Panc1 (cell line): ENCODE measurements at regions not wholly inside any gene's neighbourhood (a gene's known extent, or its start where the extent isn't known, plus 50 kb on each side); places are given as distances from the start of the nearest gene placed in this dataset.

ENCODE experiments used
- ATAC-seq: fragments of 200-7000 bp; cut with Tn5 transposase; 2 replicates; pipeline ENCODE4 v1.9.1; 2020; ENCODE audit warnings: mild to moderate bottlenecking, moderate library complexity
- BruUV-seq: library from RNA; stranded (reverse); fragments of 400-500 nt; replicated peaks from 2 replicates; lab custom pipeline; 2021; lab: Mats Ljungman, UMichigan
- CTCF ChIA-PET: fragments of 300-600 bp; sonication (Branson Sonifier 250); formaldehyde crosslinking; loops from one replicate; lab custom pipeline; 2022; ENCODE audit warnings: antibody characterized with exemption; lab: Charles Lee
- POLR2A ChIA-PET: fragments of 300-600 bp; sonication (Branson Sonifier 250); formaldehyde crosslinking; loops from one replicate; lab custom pipeline; 2022; ENCODE audit warnings: antibody characterized with exemption; lab: Charles Lee
- DNase-seq: peaks from one replicate; pipeline ENCODE4 v3.0.0-alpha.2; 2010; ENCODE audit warnings: low read depth, low spot score
- H3K27ac ChIP-seq: 2 replicates; pipeline ENCODE4 v1.5.1; 2011; ENCODE audit warnings: mild to moderate bottlenecking, low read length, inconsistent platforms
- H3K27me3 ChIP-seq: fragments of 200-500 bp; sonication (Bioruptor generic); 2 replicates; pipeline ENCODE4 v1.6.0; 2014; ENCODE audit warnings: low read length, inconsistent platforms; ENCODE audit not compliant: control insufficient read depth, insufficient read depth
- H3K36me3 ChIP-seq: fragments of 200-500 bp; sonication (Bioruptor generic); 2 replicates; pipeline ENCODE4 v1.5.1; 2014; ENCODE audit warnings: inconsistent platforms, mild to moderate bottlenecking, low read length, moderate library complexity; ENCODE audit not compliant: control insufficient read depth, insufficient read depth
- H3K4me1 ChIP-seq: 2 replicates; pipeline ENCODE4 v1.5.1; 2011; ENCODE audit warnings: inconsistent platforms, mild to moderate bottlenecking, low read length, moderate library complexity; ENCODE audit not compliant: control insufficient read depth, insufficient read depth
- H3K4me3 ChIP-seq, 2 experiments: 2 replicates each; pipeline ENCODE4 v1.5.1; 2011 to 2012; ENCODE audit warnings: low read depth in 2 of 2, low read length in 2 of 2, mild to moderate bottlenecking in 2 of 2, inconsistent platforms in 1 of 2, moderate library complexity in 1 of 2
- H3K9me3 ChIP-seq: fragments of 200-500 bp; sonication (Bioruptor generic); 2 replicates; pipeline ENCODE4 v1.5.1; 2014; ENCODE audit warnings: low read depth, mild to moderate bottlenecking, inconsistent platforms, low read length, moderate library complexity; ENCODE audit not compliant: control insufficient read depth, insufficient read depth
- POLR2AphosphoS5 ChIP-seq: IDR thresholded peaks from 2 replicates; pipeline ENCODE4 v1.6.1; 2012; ENCODE audit warnings: mild to moderate bottlenecking, low read depth, low read length, moderate library complexity
- SIN3A ChIP-seq: IDR thresholded peaks from 2 replicates; pipeline ENCODE4 v1.6.1; 2012; ENCODE audit warnings: low read depth, mild to moderate bottlenecking, low read length, moderate library complexity, borderline replicate concordance; ENCODE audit not compliant: insufficient read depth
- TCF7L2 ChIP-seq: IDR thresholded peaks from 2 replicates; pipeline ENCODE4 v1.6.1; 2011; ENCODE audit warnings: mild to moderate bottlenecking, low read depth, low read length, inconsistent platforms
- in situ Hi-C: cut with HindIII; loops from 2 replicates; pipeline ENCODE4 v1.10.0; 2016; ENCODE audit warnings: low sequenced_read_pairs, low pct_unique_long_range_greater_than_20kb
- intact Hi-C: fragments of 100-400 bp; cut with micrococcal nuclease; formaldehyde crosslinking; loops from one replicate; pipeline ENCODE4 v1.10.0; 2022; ENCODE audit not compliant: unreplicated experiment
- TF ChIP-seq, protein P1 (sequence below), 2 experiments: IDR thresholded peaks; 2 replicates each; pipeline ENCODE4 v1.6.1; 2011 to 2012; ENCODE audit warnings: low read depth in 2 of 2, control low read depth in 1 of 2, low read length in 1 of 2, mild to moderate bottlenecking in 1 of 2, moderate library complexity in 1 of 2; ENCODE audit not compliant: insufficient read depth in 1 of 2
- TF ChIP-seq, protein P2 (sequence below): fragments of 450-650 bp; IDR thresholded peaks from 2 replicates; pipeline ENCODE4 v1.5.1; 2017; ENCODE audit warnings: mild to moderate bottlenecking

GRCh38 chr5:4928409-4928808 is 211.7 kb upstream of the ADAMTS16 start:
- CTCF ChIA-PET: interaction anchor here (1.4 kb wide), 1 partner anchor 13 kb away, joined by 3 read pairs; no protein-coding TSS in a partner anchor
- no peaks in the 10 kb centered on the region for H3K4me1 ChIP-seq
- intact Hi-C loops (no loop called here), in situ Hi-C loops (no loop called here)
- BruUV-seq: no TSS peak
- H3K4me3 ChIP-seq: no peak overlapping the region
- no peaks in the 10 kb centered on the region for H3K36me3 ChIP-seq
- DNase-seq (no peak), ATAC-seq (no peak)
- no peak overlapping the region for H3K27ac ChIP-seq
- H3K27me3 ChIP-seq: no peaks in the 10 kb centered on the region
- POLR2A ChIA-PET: no interaction called here
- TF ChIP-seq TCF7L2: no peak
- TF ChIP-seq, protein P1, sequence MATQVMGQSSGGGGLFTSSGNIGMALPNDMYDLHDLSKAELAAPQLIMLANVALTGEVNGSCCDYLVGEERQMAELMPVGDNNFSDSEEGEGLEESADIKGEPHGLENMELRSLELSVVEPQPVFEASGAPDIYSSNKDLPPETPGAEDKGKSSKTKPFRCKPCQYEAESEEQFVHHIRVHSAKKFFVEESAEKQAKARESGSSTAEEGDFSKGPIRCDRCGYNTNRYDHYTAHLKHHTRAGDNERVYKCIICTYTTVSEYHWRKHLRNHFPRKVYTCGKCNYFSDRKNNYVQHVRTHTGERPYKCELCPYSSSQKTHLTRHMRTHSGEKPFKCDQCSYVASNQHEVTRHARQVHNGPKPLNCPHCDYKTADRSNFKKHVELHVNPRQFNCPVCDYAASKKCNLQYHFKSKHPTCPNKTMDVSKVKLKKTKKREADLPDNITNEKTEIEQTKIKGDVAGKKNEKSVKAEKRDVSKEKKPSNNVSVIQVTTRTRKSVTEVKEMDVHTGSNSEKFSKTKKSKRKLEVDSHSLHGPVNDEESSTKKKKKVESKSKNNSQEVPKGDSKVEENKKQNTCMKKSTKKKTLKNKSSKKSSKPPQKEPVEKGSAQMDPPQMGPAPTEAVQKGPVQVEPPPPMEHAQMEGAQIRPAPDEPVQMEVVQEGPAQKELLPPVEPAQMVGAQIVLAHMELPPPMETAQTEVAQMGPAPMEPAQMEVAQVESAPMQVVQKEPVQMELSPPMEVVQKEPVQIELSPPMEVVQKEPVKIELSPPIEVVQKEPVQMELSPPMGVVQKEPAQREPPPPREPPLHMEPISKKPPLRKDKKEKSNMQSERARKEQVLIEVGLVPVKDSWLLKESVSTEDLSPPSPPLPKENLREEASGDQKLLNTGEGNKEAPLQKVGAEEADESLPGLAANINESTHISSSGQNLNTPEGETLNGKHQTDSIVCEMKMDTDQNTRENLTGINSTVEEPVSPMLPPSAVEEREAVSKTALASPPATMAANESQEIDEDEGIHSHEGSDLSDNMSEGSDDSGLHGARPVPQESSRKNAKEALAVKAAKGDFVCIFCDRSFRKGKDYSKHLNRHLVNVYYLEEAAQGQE (IDR thresholded peaks at IDR 0.05; ENCODE audit: insufficient read depth in 1 of 2, low read depth in 2 of 2, low read length in 1 of 2): no peak
- TF ChIP-seq POLR2AphosphoS5: no peak
- TF ChIP-seq, protein P2, sequence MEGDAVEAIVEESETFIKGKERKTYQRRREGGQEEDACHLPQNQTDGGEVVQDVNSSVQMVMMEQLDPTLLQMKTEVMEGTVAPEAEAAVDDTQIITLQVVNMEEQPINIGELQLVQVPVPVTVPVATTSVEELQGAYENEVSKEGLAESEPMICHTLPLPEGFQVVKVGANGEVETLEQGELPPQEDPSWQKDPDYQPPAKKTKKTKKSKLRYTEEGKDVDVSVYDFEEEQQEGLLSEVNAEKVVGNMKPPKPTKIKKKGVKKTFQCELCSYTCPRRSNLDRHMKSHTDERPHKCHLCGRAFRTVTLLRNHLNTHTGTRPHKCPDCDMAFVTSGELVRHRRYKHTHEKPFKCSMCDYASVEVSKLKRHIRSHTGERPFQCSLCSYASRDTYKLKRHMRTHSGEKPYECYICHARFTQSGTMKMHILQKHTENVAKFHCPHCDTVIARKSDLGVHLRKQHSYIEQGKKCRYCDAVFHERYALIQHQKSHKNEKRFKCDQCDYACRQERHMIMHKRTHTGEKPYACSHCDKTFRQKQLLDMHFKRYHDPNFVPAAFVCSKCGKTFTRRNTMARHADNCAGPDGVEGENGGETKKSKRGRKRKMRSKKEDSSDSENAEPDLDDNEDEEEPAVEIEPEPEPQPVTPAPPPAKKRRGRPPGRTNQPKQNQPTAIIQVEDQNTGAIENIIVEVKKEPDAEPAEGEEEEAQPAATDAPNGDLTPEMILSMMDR: no peak
- H3K9me3 ChIP-seq: no peaks in the 10 kb centered on the region

GRCh38 chr5:4929092-4929655 is 211.0 kb upstream of the ADAMTS16 start:
- CTCF ChIA-PET: no interaction called here
- POLR2A ChIA-PET: no interaction called here
- no peaks in the 10 kb centered on the region for H3K36me3 ChIP-seq
- no peak overlapping the region for H3K27ac ChIP-seq
- no peak for DNase-seq
- H3K9me3 ChIP-seq: no peaks in the 10 kb centered on the region
- no peak overlapping the region for H3K4me3 ChIP-seq
- no peaks in the 10 kb centered on the region for H3K27me3 ChIP-seq
- no peak for ATAC-seq
- no TSS peak for BruUV-seq
- intact Hi-C loops (no loop called here), in situ Hi-C loops (no loop called here)
- H3K4me1 ChIP-seq: no peaks in the 10 kb centered on the region
- TF ChIP-seq POLR2AphosphoS5: no peak

GRCh38 chr5:4939042-4939781 is 200.9 kb upstream of the ADAMTS16 start:
- Histone ChIP-seq H3K27me3 (0 out of 2 replicates have a peak, but pooled peaks cover 4% of the 10 kb centered on the region), H3K9me3 (no peaks in the 10 kb centered on the region), H3K36me3 (no peaks in the 10 kb centered on the region), H3K4me1 (no peaks in the 10 kb centered on the region), H3K4me3 (no peak overlapping the region), H3K27ac (no peak overlapping the region)
- ChIA-PET POLR2A (no interaction called here), CTCF (no interaction called here)
- no peak for ATAC-seq
- no peak for DNase-seq
- BruUV-seq: no TSS peak
- intact Hi-C loops: no loop called here
- TF ChIP-seq, protein P2: no peak
- TF ChIP-seq SIN3A (no peak), TCF7L2 (no peak), POLR2AphosphoS5 (no peak)
- TF ChIP-seq, protein P1 (IDR thresholded peaks at IDR 0.05; ENCODE audit: insufficient read depth in 1 of 2, low read depth in 2 of 2, low read length in 1 of 2): no peak
- in situ Hi-C loops: no loop called here
